ENCODE measurements at regions not wholly inside any gene's neighbourhood (a gene's known extent, or its start where the extent isn't known, plus 50 kb on each side); places are given as distances from the start of the nearest gene placed in this dataset.
"Not testable (repeated sequence)": the region's sequence is repeated elsewhere in the genome, so short reads cannot be mapped to it uniquely, and the experiment has no call there.

- no peak for DNase-seq (ENCODE audit: low read depth, low spot score)
Observed at GRCh38 chr3:95750097-95750496, 1064.3 kb upstream of the EPHA6 start.

- no peak for DNase-seq (ENCODE audit: low read depth, low spot score)
Observed at GRCh38 chr3:95751509-95751908, 1062.9 kb upstream of the EPHA6 start.

GRCh38 chr3:95752199-95752598 is 1062.2 kb upstream of the EPHA6 start:
- no peak for DNase-seq (ENCODE audit: low read depth, low spot score)

GRCh38 chr3:95758707-95759106 is 1055.7 kb upstream of the EPHA6 start:
- DNase-seq (ENCODE audit: low read depth, low spot score), result no peak

- no peak for DNase-seq (ENCODE audit: low read depth, low spot score)
Observed at GRCh38 chr3:95759614-95760301, 1054.6 kb upstream of the EPHA6 start.

GRCh38 chr3:95775486-95776094 is 1038.8 kb upstream of the EPHA6 start:
- DNase-seq (ENCODE audit: low read depth, low spot score), result no peak

- DNase-seq (ENCODE audit: low read depth, low spot score), result no peak
Observed at GRCh38 chr3:95781598-95781997, 1032.8 kb upstream of the EPHA6 start.

- no peak for DNase-seq (ENCODE audit: low read depth, low spot score)
Observed at GRCh38 chr3:95789111-95789510, 1025.3 kb upstream of the EPHA6 start.

- no peak for DNase-seq (ENCODE audit: low read depth, low spot score)
Observed at GRCh38 chr3:95797081-95797480, 1017.3 kb upstream of the EPHA6 start.

- DNase-seq (ENCODE audit: low read depth, low spot score), result no peak
Observed at GRCh38 chr3:95798628-95799027, 1015.8 kb upstream of the EPHA6 start.

- no peak for DNase-seq (ENCODE audit: low read depth, low spot score)
Observed at GRCh38 chr3:95810462-95810861, 1003.9 kb upstream of the EPHA6 start.

- DNase-seq (ENCODE audit: low read depth, low spot score), result peak; percentile 9
Observed at GRCh38 chr3:95813244-95813643, 1001.1 kb upstream of the EPHA6 start.

- DNase-seq (ENCODE audit: low read depth, low spot score), result no peak
Observed at GRCh38 chr3:95815828-95816227, 998.6 kb upstream of the EPHA6 start.

- DNase-seq (ENCODE audit: low read depth, low spot score), result no peak
Observed at GRCh38 chr3:95826419-95826818, 988.0 kb upstream of the EPHA6 start.

- DNase-seq (ENCODE audit: low read depth, low spot score), result no peak
Observed at GRCh38 chr3:95832146-95832545, 982.2 kb upstream of the EPHA6 start.

- DNase-seq (ENCODE audit: low read depth, low spot score), result not testable (repeated sequence)
Observed at GRCh38 chr3:95860628-95861027, 953.8 kb upstream of the EPHA6 start.

GRCh38 chr3:95883801-95884200 is 930.6 kb upstream of the EPHA6 start:
- no peak for DNase-seq (ENCODE audit: low read depth, low spot score)

GRCh38 chr3:95886616-95887015 is 927.8 kb upstream of the EPHA6 start:
- DNase-seq (ENCODE audit: low read depth, low spot score), result no peak

- no peak for DNase-seq (ENCODE audit: low read depth, low spot score)
Observed at GRCh38 chr3:95887114-95887513, 927.3 kb upstream of the EPHA6 start.

GRCh38 chr3:95894820-95895219 is 919.6 kb upstream of the EPHA6 start:
- no peak for DNase-seq (ENCODE audit: low read depth, low spot score)

- DNase-seq (ENCODE audit: low read depth, low spot score), result no peak
Observed at GRCh38 chr3:95899494-95899893, 914.9 kb upstream of the EPHA6 start.

- DNase-seq (ENCODE audit: low read depth, low spot score), result peak; percentile 16
Observed at GRCh38 chr3:95899911-95900310, 914.5 kb upstream of the EPHA6 start.

- DNase-seq (ENCODE audit: low read depth, low spot score), result no peak
Observed at GRCh38 chr3:95901948-95902347, 912.4 kb upstream of the EPHA6 start.

GRCh38 chr3:95905182-95905581 is 909.2 kb upstream of the EPHA6 start:
- DNase-seq (ENCODE audit: low read depth, low spot score), result no peak
